CD14-positive monocyte (primary cell): ENCODE measurements at regions not wholly inside any gene's neighbourhood (a gene's known extent, or its start where the extent isn't known, plus 50 kb on each side); places are given as distances from the start of the nearest gene placed in this dataset.

Experiments
- DNase-seq, 3 donors: peaks; one replicate each; pipeline ENCODE4 v3.0.0-alpha.2; 2011 to 2022
- H2AFZ ChIP-seq: 2 replicates; pipeline ENCODE4 v1.6.0; 2012; ENCODE audit warnings: mild to moderate bottlenecking, low read depth, low read length, inconsistent platforms; ENCODE audit not compliant: insufficient read depth, poor library complexity, severe bottlenecking
- H3K27ac ChIP-seq, 2 donors: 1 replicate in 1 of 2; 2 replicates in 1 of 2; pipeline ENCODE4 v1.5.1; 2012 to 2013; ENCODE audit warnings: low read length in 2 of 2, control low read depth in 1 of 2, inconsistent platforms in 1 of 2, low read depth in 1 of 2, mild to moderate bottlenecking in 1 of 2
- H3K27me3 ChIP-seq, 2 donors: one replicate each; pipeline versions ENCODE4 v1.6.0 to v1.6.1; 2011 to 2013; ENCODE audit warnings: low read length in 2 of 2; ENCODE audit not compliant: control insufficient read depth in 2 of 2, insufficient read depth in 2 of 2
- H3K36me3 ChIP-seq, 2 donors: replicated peaks in 1 of 2; 1 replicate in 1 of 2; 2 replicates in 1 of 2; pipeline versions ENCODE4 v1.5.1 to v1.6.1; 2012 to 2013; ENCODE audit warnings: low read length in 2 of 2, control low read depth in 1 of 2, inconsistent platforms in 1 of 2, mild to moderate bottlenecking in 1 of 2; ENCODE audit not compliant: insufficient read depth in 2 of 2, control insufficient read depth in 1 of 2
- H3K4me1 ChIP-seq, 2 donors: 1 replicate in 1 of 2; 2 replicates in 1 of 2; pipeline versions ENCODE4 v1.5.1 to v1.6.1; 2012 to 2013; ENCODE audit warnings: low read length in 2 of 2, control low read depth in 1 of 2, inconsistent platforms in 1 of 2, mild to moderate bottlenecking in 1 of 2, moderate library complexity in 1 of 2; ENCODE audit not compliant: insufficient read depth in 2 of 2, control insufficient read depth in 1 of 2
- H3K4me2 ChIP-seq: replicated peaks from 2 replicates; pipeline ENCODE3; 2012; ENCODE audit warnings: low read length, moderate library complexity, mild to moderate bottlenecking; ENCODE audit not compliant: poor library complexity, severe bottlenecking; ENCODE audit errors: extremely low read depth
- H3K4me3 ChIP-seq, 3 experiments: fragments of 200-600 bp in 1 of 3; sonication (generic) in 1 of 3; replicated peaks in 1 of 3; 1 replicate in 2 of 3; 2 replicates in 1 of 3; pipeline ENCODE4 v1.5.1; 2011 to 2013; ENCODE audit warnings: low read length in 3 of 3, mild to moderate bottlenecking in 3 of 3, control low read depth in 2 of 3, low read depth in 2 of 3, inconsistent platforms in 1 of 3, moderate library complexity in 1 of 3
- H3K79me2 ChIP-seq: 2 replicates; pipeline ENCODE4 v1.6.0; 2012; ENCODE audit warnings: mild to moderate bottlenecking, control low read depth, inconsistent platforms, low read length, moderate library complexity; ENCODE audit not compliant: insufficient read depth
- H3K9ac ChIP-seq: 2 replicates; pipeline ENCODE4 v1.6.0; 2017; ENCODE audit warnings: low read length, mild to moderate bottlenecking; ENCODE audit not compliant: insufficient read depth, poor library complexity, severe bottlenecking
- H3K9me3 ChIP-seq, 2 donors: replicated peaks in 1 of 2; 1 replicate in 1 of 2; 2 replicates in 1 of 2; pipeline versions ENCODE4 v1.5.1 to v1.6.1; 2012 to 2013; ENCODE audit warnings: low read length in 2 of 2, control low read depth in 1 of 2; ENCODE audit not compliant: control insufficient read depth in 1 of 2, insufficient read depth in 1 of 2
- H4K20me1 ChIP-seq: 2 replicates; pipeline ENCODE4 v1.6.0; 2012; ENCODE audit warnings: mild to moderate bottlenecking, low read length, control low read depth, moderate library complexity; ENCODE audit not compliant: insufficient read depth
- H3K27ac Mint-ChIP-seq, 7 donors: one replicate each; pipeline ENCODE4 v1.8.0; 2020; ENCODE audit warnings: mild to moderate bottlenecking in 7 of 7, mixed read lengths in 7 of 7, moderate library complexity in 6 of 7, inconsistent platforms in 2 of 7
- H3K27me3 Mint-ChIP-seq, 3 donors: one replicate each; pipeline ENCODE4 v1.8.0; 2021 to 2022; ENCODE audit warnings: low read depth in 3 of 3, mild to moderate bottlenecking in 3 of 3, mixed read lengths in 3 of 3, moderate library complexity in 3 of 3, inconsistent platforms in 1 of 3
- H3K36me3 Mint-ChIP-seq, 2 donors: one replicate each; pipeline ENCODE4 v1.8.0; 2020; ENCODE audit warnings: mixed read lengths in 2 of 2, inconsistent platforms in 1 of 2, mild to moderate bottlenecking in 1 of 2
- H3K4me1 Mint-ChIP-seq: one replicate; pipeline ENCODE4 v1.8.0; 2020; ENCODE audit warnings: mild to moderate bottlenecking, mixed read lengths
- H3K4me3 Mint-ChIP-seq, 2 donors: one replicate each; pipeline ENCODE4 v1.8.0; 2020; ENCODE audit warnings: mild to moderate bottlenecking in 2 of 2, mixed read lengths in 2 of 2, moderate library complexity in 1 of 2
- H3K9me3 Mint-ChIP-seq, 7 donors: one replicate each; pipeline ENCODE4 v1.8.0; 2020 to 2022; ENCODE audit warnings: mixed read lengths in 7 of 7, mild to moderate bottlenecking in 6 of 7, moderate library complexity in 6 of 7, inconsistent platforms in 2 of 7
- WGBS: methylation state at CpG from one replicate; pipeline ENCODE4 v1.1.5; 2013; ENCODE audit warnings: missing lambda C conversion rate; ENCODE audit not compliant: insufficient coverage; 5-methylcytosine and 5-hydroxymethylcytosine counted together
- intact Hi-C, 2 donors: fragments of 100-400 bp; cut with micrococcal nuclease; formaldehyde crosslinking; loops; one replicate each; pipeline versions ENCODE4 v1.15.0 to v1.15.1; 2023
- TF ChIP-seq, protein P1 (sequence below): fragments of 200-600 bp; IDR thresholded peaks from one replicate; pipeline ENCODE4 v1.8.0; 2022; ENCODE audit warnings: antibody characterized with exemption, mild to moderate bottlenecking

DNA sequence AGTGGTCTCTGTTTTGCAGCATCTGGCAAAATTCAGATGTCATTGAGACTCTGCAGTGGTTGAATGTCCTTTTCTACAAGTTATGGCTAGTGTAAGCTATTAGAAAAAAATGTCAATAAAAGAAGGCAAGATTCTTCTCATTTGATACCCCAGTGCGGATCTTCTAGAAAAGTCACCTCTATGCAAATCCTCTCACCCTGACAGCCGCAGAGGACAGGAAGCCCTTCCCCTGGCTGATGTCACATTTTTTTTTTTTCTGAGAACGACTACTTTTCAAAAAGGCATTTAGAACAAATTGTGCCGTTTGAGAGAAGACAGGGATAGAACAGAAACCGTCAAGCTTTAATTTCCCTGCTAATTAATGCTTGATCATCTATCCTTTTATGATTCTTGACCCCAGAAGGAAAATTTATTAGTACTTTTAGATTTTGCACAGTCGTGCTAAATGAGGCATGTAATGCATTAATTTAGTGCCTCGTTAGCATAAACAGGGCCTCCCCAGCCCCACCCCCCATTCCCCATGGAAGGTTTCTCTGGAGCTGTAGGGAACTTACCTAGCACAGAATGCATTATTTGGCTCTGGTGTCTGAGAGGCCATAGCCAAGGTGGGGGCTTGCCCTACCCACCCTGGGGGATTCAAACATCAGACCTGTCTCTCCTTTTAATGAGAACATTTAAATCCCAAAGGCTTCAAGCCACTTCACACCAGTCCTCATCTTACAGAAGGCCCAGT lies 183.8 kb downstream of the OPA1 start:
- Histone ChIP-seq H3K27ac (no peak overlapping the region), H3K27me3 (peaks cover 14 to 29% of the 10 kb centered on the region in 2 donors), H4K20me1 (no peaks in the 10 kb centered on the region), H3K4me2 (no peak overlapping the region), H3K4me3 (no peak overlapping the region), H3K4me1 (no peaks in the 10 kb centered on the region), H3K9me3 (no peaks in the 10 kb centered on the region), H3K79me2 (no peaks in the 10 kb centered on the region), H3K36me3 (no peaks in the 10 kb centered on the region), H2AFZ (no peak overlapping the region), H3K9ac (no peak overlapping the region)
- peak overlapping the region in 1 of 2 donors; percentile 14 for H3K4me3 Mint-ChIP-seq
- DNase-seq, result no peak
- no peaks in the 10 kb centered on the region for H3K4me1 Mint-ChIP-seq
- H3K9me3 Mint-ChIP-seq, result peaks cover 0 to 2% (median 0%) of the 10 kb centered on the region in 7 donors
- intact Hi-C loops, result no loop called here
- H3K27me3 Mint-ChIP-seq, result peaks cover 27 to 61% (median 34%) of the 10 kb centered on the region in 3 donors
- no CpG with 5 or more reads among the region's 7 CpGs for WGBS
- H3K36me3 Mint-ChIP-seq, result no peaks in the 10 kb centered on the region
- no peak overlapping the region for H3K27ac Mint-ChIP-seq
- TF ChIP-seq, protein P1, sequence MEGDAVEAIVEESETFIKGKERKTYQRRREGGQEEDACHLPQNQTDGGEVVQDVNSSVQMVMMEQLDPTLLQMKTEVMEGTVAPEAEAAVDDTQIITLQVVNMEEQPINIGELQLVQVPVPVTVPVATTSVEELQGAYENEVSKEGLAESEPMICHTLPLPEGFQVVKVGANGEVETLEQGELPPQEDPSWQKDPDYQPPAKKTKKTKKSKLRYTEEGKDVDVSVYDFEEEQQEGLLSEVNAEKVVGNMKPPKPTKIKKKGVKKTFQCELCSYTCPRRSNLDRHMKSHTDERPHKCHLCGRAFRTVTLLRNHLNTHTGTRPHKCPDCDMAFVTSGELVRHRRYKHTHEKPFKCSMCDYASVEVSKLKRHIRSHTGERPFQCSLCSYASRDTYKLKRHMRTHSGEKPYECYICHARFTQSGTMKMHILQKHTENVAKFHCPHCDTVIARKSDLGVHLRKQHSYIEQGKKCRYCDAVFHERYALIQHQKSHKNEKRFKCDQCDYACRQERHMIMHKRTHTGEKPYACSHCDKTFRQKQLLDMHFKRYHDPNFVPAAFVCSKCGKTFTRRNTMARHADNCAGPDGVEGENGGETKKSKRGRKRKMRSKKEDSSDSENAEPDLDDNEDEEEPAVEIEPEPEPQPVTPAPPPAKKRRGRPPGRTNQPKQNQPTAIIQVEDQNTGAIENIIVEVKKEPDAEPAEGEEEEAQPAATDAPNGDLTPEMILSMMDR, result no peak

DNA sequence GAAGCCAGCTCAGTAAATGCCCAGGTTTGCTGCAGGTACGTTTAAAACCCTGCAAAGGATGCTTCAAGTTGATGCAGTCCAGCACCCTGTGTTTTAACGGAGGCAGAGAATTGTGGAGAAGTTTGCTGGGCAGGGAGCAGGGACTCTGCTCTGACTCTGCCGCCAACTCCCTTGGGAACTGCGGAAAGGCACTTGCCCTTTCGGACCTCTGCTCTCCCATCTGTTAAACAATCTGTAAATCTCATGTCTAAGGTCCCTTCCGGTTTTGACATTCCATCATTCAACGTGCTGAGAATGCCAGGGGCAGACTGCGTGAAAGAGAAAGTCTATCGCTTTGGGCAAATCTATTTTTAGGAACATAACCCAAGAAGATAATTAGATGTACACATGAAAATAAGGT lies 184.5 kb downstream of the OPA1 start:
- Mint-ChIP-seq H3K4me3 (no peak overlapping the region), H3K36me3 (no peaks in the 10 kb centered on the region), H3K4me1 (no peaks in the 10 kb centered on the region), H3K9me3 (peaks cover 0 to 2% (median 0%) of the 10 kb centered on the region in 7 donors), H3K27ac (no peak overlapping the region), H3K27me3 (peaks cover 30 to 62% (median 34%) of the 10 kb centered on the region in 3 donors)
- Histone ChIP-seq H4K20me1 (no peaks in the 10 kb centered on the region), H3K36me3 (no peaks in the 10 kb centered on the region), H2AFZ (no peak overlapping the region), H3K27ac (no peak overlapping the region), H3K4me3 (no peak overlapping the region), H3K4me2 (no peak overlapping the region), H3K4me1 (no peaks in the 10 kb centered on the region), H3K9me3 (no peaks in the 10 kb centered on the region), H3K9ac (no peak overlapping the region), H3K27me3 (peaks cover 14 to 29% of the 10 kb centered on the region in 2 donors), H3K79me2 (no peaks in the 10 kb centered on the region)
- WGBS, result 74% methylated on average over 6 of the region's 9 CpGs
- TF ChIP-seq, protein P1, result no peak
- intact Hi-C loops, result no loop called here
- no peak for DNase-seq
